ENCODE measurements at regions not wholly inside any gene's neighbourhood (a gene's known extent, or its start where the extent isn't known, plus 50 kb on each side); places are given as distances from the start of the nearest gene placed in this dataset.

DNA sequence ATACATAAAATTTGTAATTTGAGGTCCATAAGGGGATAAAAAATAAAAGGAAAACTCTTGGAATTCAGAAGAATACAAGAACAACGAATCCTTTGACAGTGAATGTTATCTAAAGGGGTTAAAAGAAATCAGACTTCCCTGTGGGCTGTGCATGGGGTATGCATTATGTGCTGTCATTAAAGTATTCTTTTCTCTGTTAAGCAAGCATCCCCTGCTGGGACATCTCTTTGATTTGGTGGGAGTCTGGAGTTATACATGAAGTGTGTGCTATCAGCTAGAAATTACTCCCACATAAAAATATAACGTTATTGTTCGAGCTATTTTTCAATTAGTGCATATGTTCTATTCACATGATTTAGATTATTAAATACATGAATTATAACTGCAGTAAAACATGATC is 195.2 kb downstream of the CENPW start:
- no peaks in the 10 kb centered on the region for H3K9me3 ChIP-seq (ENCODE audit: control insufficient read depth, low read depth, low read length)
- no peak overlapping the region for H3T11ph ChIP-seq (ENCODE audit: low read length)
- H3K79me2 ChIP-seq (ENCODE audit: insufficient read depth, low read length): no peaks in the 10 kb centered on the region
- no peaks in the 10 kb centered on the region for H3K36me3 Mint-ChIP-seq (ENCODE audit: insufficient read depth in 1 of 3, low read depth in 3 of 3)
- no peak overlapping the region for H4K8ac ChIP-seq (replicated peaks; ENCODE audit: insufficient read length, low read depth, low read length)
- no peak overlapping the region for H3K4ac ChIP-seq (ENCODE audit: low read depth, low read length)
- no peak overlapping the region for H3K27ac Mint-ChIP-seq
- no peaks in the 10 kb centered on the region for H3K9me3 Mint-ChIP-seq
- no peaks in the 10 kb centered on the region for H3K27me3 Mint-ChIP-seq (ENCODE audit: low read depth)
- no peaks in the 10 kb centered on the region; the same call in 1 of the 2 replicates for H3K4me1 ChIP-seq (ENCODE audit: insufficient read depth, low read length)
- H2BK15ac ChIP-seq (ENCODE audit: low read depth, low read length): no peak overlapping the region
- no peak overlapping the region for H2BK12ac ChIP-seq (ENCODE audit: insufficient read length, low read depth, low read length)
- H4K20me1 ChIP-seq (ENCODE audit: control insufficient read depth, insufficient read depth, insufficient read length): no peaks in the 10 kb centered on the region
- H3K56ac ChIP-seq (ENCODE audit: insufficient read length, low read depth, low read length): no peak overlapping the region
- peaks cover 3 to 8% of the 10 kb centered on the region in 2 experiments; a peak in 3 of 4 replicates for H3K4me1 Mint-ChIP-seq
- no peak overlapping the region for H2AK5ac ChIP-seq (ENCODE audit: insufficient read length, low read length)
- no peak overlapping the region for H3K27ac ChIP-seq (ENCODE audit: insufficient read length, low read depth, low read length)
- H4K91ac ChIP-seq (ENCODE audit: insufficient read length, low read depth, low read length): no peak overlapping the region
- TF ChIP-seq, protein P1, sequence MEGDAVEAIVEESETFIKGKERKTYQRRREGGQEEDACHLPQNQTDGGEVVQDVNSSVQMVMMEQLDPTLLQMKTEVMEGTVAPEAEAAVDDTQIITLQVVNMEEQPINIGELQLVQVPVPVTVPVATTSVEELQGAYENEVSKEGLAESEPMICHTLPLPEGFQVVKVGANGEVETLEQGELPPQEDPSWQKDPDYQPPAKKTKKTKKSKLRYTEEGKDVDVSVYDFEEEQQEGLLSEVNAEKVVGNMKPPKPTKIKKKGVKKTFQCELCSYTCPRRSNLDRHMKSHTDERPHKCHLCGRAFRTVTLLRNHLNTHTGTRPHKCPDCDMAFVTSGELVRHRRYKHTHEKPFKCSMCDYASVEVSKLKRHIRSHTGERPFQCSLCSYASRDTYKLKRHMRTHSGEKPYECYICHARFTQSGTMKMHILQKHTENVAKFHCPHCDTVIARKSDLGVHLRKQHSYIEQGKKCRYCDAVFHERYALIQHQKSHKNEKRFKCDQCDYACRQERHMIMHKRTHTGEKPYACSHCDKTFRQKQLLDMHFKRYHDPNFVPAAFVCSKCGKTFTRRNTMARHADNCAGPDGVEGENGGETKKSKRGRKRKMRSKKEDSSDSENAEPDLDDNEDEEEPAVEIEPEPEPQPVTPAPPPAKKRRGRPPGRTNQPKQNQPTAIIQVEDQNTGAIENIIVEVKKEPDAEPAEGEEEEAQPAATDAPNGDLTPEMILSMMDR (conservative IDR thresholded peaks at IDR 0.05): no peak
- WGBS (ENCODE audit: extremely low coverage, insufficient read length, low lambda C conversion rate): no CpG with 5 or more reads among the region's 3 CpGs
- no peak overlapping the region for H3K18ac ChIP-seq (ENCODE audit: insufficient read length, low read depth, low read length)
- H2AFZ ChIP-seq (ENCODE audit: low read length): no peak overlapping the region
- H3K23ac ChIP-seq (ENCODE audit: insufficient read length, low read depth, low read length): no peak overlapping the region
- H4K5ac ChIP-seq (ENCODE audit: insufficient read length, low read depth, low read length): no peak overlapping the region
- H2BK120ac ChIP-seq (ENCODE audit: low read depth, low read length, poor library complexity, severe bottlenecking): no peak overlapping the region
- H3K4me2 ChIP-seq (ENCODE audit: insufficient read depth, insufficient read length, low read length): no peak overlapping the region
- H2BK5ac ChIP-seq (ENCODE audit: insufficient read length, low read length): no peak overlapping the region
- H3K9ac ChIP-seq (ENCODE audit: extremely low read depth, insufficient read length, low read length): no peak overlapping the region
- no peak for DNase-seq
- no peaks in the 10 kb centered on the region for H3K79me1 ChIP-seq (ENCODE audit: insufficient read depth, low read depth, low read length, poor library complexity, severe bottlenecking)
- H3K23me2 ChIP-seq (ENCODE audit: insufficient read length, low read depth, low read length, poor library complexity, severe bottlenecking): no peaks in the 10 kb centered on the region
- no peaks in the 10 kb centered on the region for H3K27me3 ChIP-seq (ENCODE audit: insufficient read depth, low read length)
- H2BK20ac ChIP-seq (ENCODE audit: low read depth, low read length, poor library complexity, severe bottlenecking): no peak overlapping the region
- no peak overlapping the region for H3K4me3 Mint-ChIP-seq
- H3K14ac ChIP-seq (ENCODE audit: insufficient read depth, low read length): no peak overlapping the region

Measured in H9 (cell line).